ENCODE measurements at regions not wholly inside any gene's neighbourhood (a gene's known extent, or its start where the extent isn't known, plus 50 kb on each side); places are given as distances from the start of the nearest gene placed in this dataset.

- no peak for TF ChIP-seq CTCF (conservative IDR thresholded peaks at IDR 0.05; ENCODE audit: low read depth in 2 of 2)
- TF ChIP-seq EZH2 (IDR thresholded peaks at IDR 0.05; ENCODE audit: low read depth, unreplicated experiment): no peak
- TF ChIP-seq POLR2AphosphoS5 (IDR thresholded peaks at IDR 0.05; ENCODE audit: low read depth): no peak
- no peak for TF ChIP-seq JUNB (IDR thresholded peaks at IDR 0.05; ENCODE audit: unreplicated experiment)
These were observed 255.4 kb downstream of the WDR11 start for GRCh38 chr10:121106611-121107010.

All from GM23338 (cell line).